Aorta (tissue), 5 donors: ENCODE measurements at regions not wholly inside any gene's neighbourhood (a gene's known extent, or its start where the extent isn't known, plus 50 kb on each side); places are given as distances from the start of the nearest gene placed in this dataset.
"Not testable (repeated sequence)": the region's sequence is repeated elsewhere in the genome, so short reads cannot be mapped to it uniquely, and the experiment has no call there.

ENCODE experiments used
- ATAC-seq: fragments of 200-7000 bp; cut with Tn5 transposase; one replicate; pipeline ENCODE4 v1.9.1; 2022; ENCODE audit warnings: moderate library complexity; ENCODE audit not compliant: low FRiP score
- DNase-seq, 2 donors: peaks; one replicate each; pipeline ENCODE4 v3.0.0-alpha.2; 2020
- H3K27ac ChIP-seq, 2 donors: one replicate each; pipeline ENCODE4 v1.5.1; 2013; ENCODE audit warnings: low read length in 2 of 2, mild to moderate bottlenecking in 2 of 2, moderate library complexity in 2 of 2, control low read depth in 1 of 2, inconsistent platforms in 1 of 2, low read depth in 1 of 2
- H3K27me3 ChIP-seq, 2 donors: one replicate each; pipeline ENCODE4 v1.6.1; 2013; ENCODE audit warnings: control low read depth in 1 of 2, low read length in 1 of 2, mild to moderate bottlenecking in 1 of 2, moderate library complexity in 1 of 2; ENCODE audit not compliant: insufficient read depth in 2 of 2, control insufficient read depth in 1 of 2
- H3K36me3 ChIP-seq, 2 donors: one replicate each; pipeline ENCODE4 v1.6.1; 2013; ENCODE audit warnings: control low read depth in 1 of 2, low read length in 1 of 2, mild to moderate bottlenecking in 1 of 2; ENCODE audit not compliant: insufficient read depth in 2 of 2, control insufficient read depth in 1 of 2
- H3K4me1 ChIP-seq, 2 donors: one replicate each; pipeline ENCODE4 v1.6.1; 2013; ENCODE audit warnings: low read length in 2 of 2, control low read depth in 1 of 2, mild to moderate bottlenecking in 1 of 2, moderate library complexity in 1 of 2; ENCODE audit not compliant: insufficient read depth in 2 of 2, control insufficient read depth in 1 of 2
- H3K4me3 ChIP-seq, 2 donors: one replicate each; pipeline ENCODE4 v1.5.1; 2013; ENCODE audit warnings: low read length in 2 of 2, control low read depth in 1 of 2, mild to moderate bottlenecking in 1 of 2
- H3K9me3 ChIP-seq: one replicate; pipeline ENCODE4 v1.6.1; 2013; ENCODE audit warnings: mild to moderate bottlenecking, low read length; ENCODE audit not compliant: control insufficient read depth
- WGBS, 2 donors: extraction: QIAGEN DNeasy Blood & Tissue Kit; methylation state at CpG; one replicate each; pipeline ENCODE4 v1.1.7; 2013; 5-methylcytosine and 5-hydroxymethylcytosine counted together
- intact Hi-C, 2 donors: fragments of 100-400 bp; cut with DNase I; formaldehyde crosslinking; loops; one replicate each; pipeline versions ENCODE4 v1.14.2 to v1.15.0; 2022
- donor health status: healthy with polysubstance abuse.
- donor health status: Bipolar disorder and iron deficiency.
- donor health status: DM: no; HTN: no; CAD: no.
- donor health status: DM: no; HTN: no; CAD: no.
- donor health status: DM: yes; HTN: yes; CAD: no.

- ATAC-seq, H3K9me3 ChIP-seq, DNase-seq, H3K27me3 ChIP-seq, H3K27ac ChIP-seq, intact Hi-C loops, H3K4me1 ChIP-seq, H3K4me3 ChIP-seq, H3K36me3 ChIP-seq: not testable (repeated sequence)
- 81 to 93% methylated on average over 3 of the region's 3 CpGs for WGBS, 2 donors
Measured at GRCh38 chrX:132302687-132303086, 83.4 kb upstream of the RAP2C start.

GRCh38 chrX:132294776-132295495 lies 75.7 kb upstream of the RAP2C start:
- Histone ChIP-seq H3K27ac (no peak overlapping the region), H3K27me3 (no peaks in the 10 kb centered on the region), H3K4me3 (no peak overlapping the region), H3K4me1 (no peaks in the 10 kb centered on the region), H3K36me3 (no peaks in the 10 kb centered on the region), H3K9me3 (no peaks in the 10 kb centered on the region)
- DNase-seq: no peak
- ATAC-seq: no peak
- WGBS, 2 donors: 76 to 99% methylated on average over 2 of the region's 2 CpGs
- intact Hi-C loops: loop anchor here (5.0 kb wide), 2 partner anchors 317 to 337 kb away; no protein-coding TSS in a partner anchor

- no peaks in the 10 kb centered on the region for H3K36me3 ChIP-seq
- H3K27me3 ChIP-seq: no peaks in the 10 kb centered on the region
- DNase-seq (no peak), ATAC-seq (no peak)
- no peak overlapping the region for H3K27ac ChIP-seq
- intact Hi-C loops: loop anchor here (5.0 kb wide), 2 partner anchors 318 to 338 kb away; no protein-coding TSS in a partner anchor
- 39 to 84% methylated on average over 1 of the region's 1 CpG for WGBS, 2 donors
- no peaks in the 10 kb centered on the region for H3K9me3 ChIP-seq
- no peaks in the 10 kb centered on the region for H3K4me1 ChIP-seq
- H3K4me3 ChIP-seq: no peak overlapping the region
Measured at GRCh38 chrX:132294192-132294591, 74.9 kb upstream of the RAP2C start.

- no peaks in the 10 kb centered on the region for H3K36me3 ChIP-seq
- no peaks in the 10 kb centered on the region for H3K27me3 ChIP-seq
- H3K4me1 ChIP-seq: no peaks in the 10 kb centered on the region
- no peaks in the 10 kb centered on the region for H3K9me3 ChIP-seq
- H3K27ac ChIP-seq: no peak overlapping the region
- 5 to 14% methylated on average over 5 of the region's 5 CpGs for WGBS, 2 donors
- DNase-seq: no peak
- no peak overlapping the region for H3K4me3 ChIP-seq
- ATAC-seq: no peak
- intact Hi-C loops: loop anchor here (5.0 kb wide), 2 partner anchors 320 to 340 kb away; no protein-coding TSS in a partner anchor
Measured at GRCh38 chrX:132292793-132293192, 73.5 kb upstream of the RAP2C start.

- Histone ChIP-seq H3K27ac (no peak overlapping the region), H3K27me3 (no peaks in the 10 kb centered on the region), H3K9me3 (no peaks in the 10 kb centered on the region), H3K36me3 (no peaks in the 10 kb centered on the region), H3K4me3 (no peak overlapping the region), H3K4me1 (no peaks in the 10 kb centered on the region)
- intact Hi-C loops: no loop called here
- WGBS, 2 donors: 81 to 91% methylated on average over 2 of the region's 2 CpGs
- no peak for DNase-seq
- no peak for ATAC-seq
Measured at GRCh38 chrX:132277953-132278614, 58.8 kb upstream of the RAP2C start.

GRCh38 chrX:132272826-132273225 lies 53.6 kb upstream of the RAP2C start:
- Histone ChIP-seq H3K27ac (no peak overlapping the region), H3K36me3 (no peaks in the 10 kb centered on the region), H3K4me1 (no peaks in the 10 kb centered on the region), H3K9me3 (no peaks in the 10 kb centered on the region), H3K4me3 (no peak overlapping the region), H3K27me3 (no peaks in the 10 kb centered on the region)
- DNase-seq (no peak), ATAC-seq (no peak)
- intact Hi-C loops: no loop called here
- 86 to 97% methylated on average over 1 of the region's 1 CpG for WGBS, 2 donors

- Histone ChIP-seq H3K4me1 (no peaks in the 10 kb centered on the region), H3K27ac (no peak overlapping the region), H3K9me3 (no peaks in the 10 kb centered on the region), H3K4me3 (no peak overlapping the region), H3K27me3 (no peaks in the 10 kb centered on the region), H3K36me3 (no peaks in the 10 kb centered on the region)
- DNase-seq (no peak), ATAC-seq (no peak)
- 53 to 57% methylated on average over 3 of the region's 3 CpGs for WGBS, 2 donors
- intact Hi-C loops: no loop called here
Measured at GRCh38 chrX:132271311-132271778, 52.1 kb upstream of the RAP2C start.

GRCh38 chrX:132270699-132271098 lies 51.5 kb upstream of the RAP2C start:
- no peaks in the 10 kb centered on the region for H3K27me3 ChIP-seq
- no peak for DNase-seq
- H3K36me3 ChIP-seq: no peaks in the 10 kb centered on the region
- no peaks in the 10 kb centered on the region for H3K4me1 ChIP-seq
- peak; percentile 61 for ATAC-seq
- intact Hi-C loops: no loop called here
- WGBS, 2 donors: 39 to 43% methylated on average over 3 of the region's 3 CpGs
- no peak overlapping the region for H3K4me3 ChIP-seq
- H3K9me3 ChIP-seq: no peaks in the 10 kb centered on the region
- H3K27ac ChIP-seq: no peak overlapping the region

- no peak for ATAC-seq
- Histone ChIP-seq H3K36me3 (no peaks in the 10 kb centered on the region), H3K9me3 (no peaks in the 10 kb centered on the region), H3K4me3 (no peak overlapping the region), H3K4me1 (no peaks in the 10 kb centered on the region), H3K27me3 (no peaks in the 10 kb centered on the region), H3K27ac (no peak overlapping the region)
- intact Hi-C loops: no loop called here
- no peak for DNase-seq
- WGBS, 2 donors: 88 to 90% methylated on average over 2 of the region's 2 CpGs
Measured at GRCh38 chrX:132270021-132270420, 50.8 kb upstream of the RAP2C start.
